Epithelial cell of proximal tubule (primary cell): ENCODE measurements at regions not wholly inside any gene's neighbourhood (a gene's known extent, or its start where the extent isn't known, plus 50 kb on each side); places are given as distances from the start of the nearest gene placed in this dataset.

ENCODE experiments used
- DNase-seq: peaks from one replicate; pipeline ENCODE4 v3.0.0-alpha.2; 2011; ENCODE audit warnings: low read depth
- H3K4me3 ChIP-seq: 2 replicates; pipeline ENCODE4 v1.5.1; 2011; ENCODE audit warnings: low read depth, mild to moderate bottlenecking, low read length
- CTCF ChIP-seq: conservative IDR thresholded peaks from 2 replicates; pipeline ENCODE4 v1.5.1; 2012; ENCODE audit warnings: low read depth, mild to moderate bottlenecking, low read length

GRCh38 chr12:92547420-92547819, 155.4 kb upstream of the PLEKHG7 start:
- no peak overlapping the region for H3K4me3 ChIP-seq
- DNase-seq = no peak

GRCh38 chr12:92546635-92547348, 156.0 kb upstream of the PLEKHG7 start:
- H3K4me3 ChIP-seq = no peak overlapping the region
- DNase-seq = no peak
- TF ChIP-seq CTCF = no peak

More at GRCh38 chr12:92547420-92547819, 155.4 kb upstream of the PLEKHG7 start:
- no peak for TF ChIP-seq CTCF

- no peak overlapping the region for H3K4me3 ChIP-seq
- no peak for TF ChIP-seq CTCF
- no peak for DNase-seq
Observed at GRCh38 chr12:92546259-92546634, 156.5 kb upstream of the PLEKHG7 start.

- no peak for DNase-seq
- no peak overlapping the region for H3K4me3 ChIP-seq
- TF ChIP-seq CTCF = no peak
Observed at GRCh38 chr12:92544322-92544721, 158.5 kb upstream of the PLEKHG7 start.

GRCh38 chr12:92543840-92544239, 158.9 kb upstream of the PLEKHG7 start:
- no peak for TF ChIP-seq CTCF
- H3K4me3 ChIP-seq = no peak overlapping the region
- no peak for DNase-seq

- H3K4me3 ChIP-seq = no peak overlapping the region
- DNase-seq = no peak
- no peak for TF ChIP-seq CTCF
Observed at GRCh38 chr12:92543359-92543758, 159.4 kb upstream of the PLEKHG7 start.

- DNase-seq = no peak
- H3K4me3 ChIP-seq = no peak overlapping the region
- no peak for TF ChIP-seq CTCF
Observed at GRCh38 chr12:92541731-92542130, 161.1 kb upstream of the PLEKHG7 start.
